Neuronal stem cell (in vitro differentiated cells): ENCODE measurements at regions not wholly inside any gene's neighbourhood (a gene's known extent, or its start where the extent isn't known, plus 50 kb on each side); places are given as distances from the start of the nearest gene placed in this dataset.

Experiments used
- DNase-seq: peaks from one replicate; pipeline ENCODE4 v3.0.0-alpha.2; 2013; ENCODE audit warnings: low spot score
- H2AFZ ChIP-seq: one replicate; pipeline ENCODE4 v1.6.1; 2013; ENCODE audit warnings: mild to moderate bottlenecking, low read length, inconsistent platforms
- H2AK5ac ChIP-seq: 2 replicates; pipeline ENCODE4 v1.6.1; 2013; ENCODE audit warnings: low read depth, mild to moderate bottlenecking, inconsistent platforms, low read length, moderate library complexity, mixed read lengths
- H2BK120ac ChIP-seq: 2 replicates; pipeline ENCODE4 v1.6.1; 2013; ENCODE audit warnings: low read depth, mild to moderate bottlenecking, inconsistent platforms, low read length, moderate library complexity, mixed read lengths
- H2BK12ac ChIP-seq: one replicate; pipeline ENCODE4 v1.6.1; 2013; ENCODE audit warnings: low read length, inconsistent platforms
- H2BK15ac ChIP-seq: 2 replicates; pipeline ENCODE4 v1.6.1; 2013; ENCODE audit warnings: mild to moderate bottlenecking, low read length, inconsistent platforms, mixed read lengths
- H2BK5ac ChIP-seq: one replicate; pipeline ENCODE4 v1.6.1; 2013; ENCODE audit warnings: inconsistent platforms, mild to moderate bottlenecking, low read length, moderate library complexity
- H3K14ac ChIP-seq: one replicate; pipeline ENCODE4 v1.6.1; 2013; ENCODE audit warnings: low read length, inconsistent platforms
- H3K18ac ChIP-seq: 2 replicates; pipeline ENCODE4 v1.6.1; 2013; ENCODE audit warnings: low read length, inconsistent platforms
- H3K23ac ChIP-seq: 2 replicates; pipeline ENCODE4 v1.6.1; 2013; ENCODE audit warnings: low read depth, mild to moderate bottlenecking, mixed read lengths, low read length, inconsistent platforms; ENCODE audit not compliant: poor library complexity
- H3K27ac ChIP-seq: replicated peaks from 3 replicates; pipeline ENCODE4 v1.5.1; 2013; ENCODE audit warnings: low read length, inconsistent platforms
- H3K27me3 ChIP-seq, 3 experiments: 2 replicates each; pipeline ENCODE4 v1.6.1; 2013; ENCODE audit warnings: low read length in 3 of 3, mild to moderate bottlenecking in 2 of 3, inconsistent platforms in 1 of 3, low read depth in 1 of 3, mixed read lengths in 1 of 3, moderate library complexity in 1 of 3; ENCODE audit not compliant: control insufficient read depth in 3 of 3, insufficient read depth in 3 of 3
- H3K36me3 ChIP-seq, 2 donors: replicated peaks in 1 of 2; 2 replicates each; pipeline ENCODE4 v1.6.1; 2013; ENCODE audit warnings: low read length in 2 of 2; ENCODE audit not compliant: control insufficient read depth in 2 of 2, insufficient read depth in 2 of 2
- H3K4ac ChIP-seq: 2 replicates; pipeline ENCODE4 v1.6.1; 2013; ENCODE audit warnings: inconsistent platforms, mild to moderate bottlenecking, low read length, moderate library complexity
- H3K4me1 ChIP-seq, 2 donors: 1 replicate in 1 of 2; 2 replicates in 1 of 2; pipeline ENCODE4 v1.6.1; 2013; ENCODE audit warnings: low read length in 2 of 2, low read depth in 1 of 2; ENCODE audit not compliant: control insufficient read depth in 2 of 2, insufficient read depth in 1 of 2
- H3K4me2 ChIP-seq: one replicate; pipeline ENCODE4 v1.6.1; 2013; ENCODE audit warnings: mild to moderate bottlenecking, low read length, inconsistent platforms; ENCODE audit not compliant: insufficient read depth, poor library complexity, severe bottlenecking
- H3K4me3 ChIP-seq, 2 donors: 2 replicates each; pipeline ENCODE4 v1.5.1; 2013; ENCODE audit warnings: low read length in 2 of 2, mild to moderate bottlenecking in 2 of 2, inconsistent platforms in 1 of 2, moderate library complexity in 1 of 2
- H3K79me1 ChIP-seq: one replicate; pipeline ENCODE4 v1.6.1; 2013; ENCODE audit warnings: low read depth, mild to moderate bottlenecking, inconsistent platforms, low read length, moderate library complexity
- H3K9ac ChIP-seq: one replicate; pipeline ENCODE4 v1.6.1; 2013; ENCODE audit warnings: mild to moderate bottlenecking, low read depth, low read length, inconsistent platforms; ENCODE audit not compliant: poor library complexity
- H3K9me3 ChIP-seq, 2 donors: replicated peaks in 1 of 2; 2 replicates each; pipeline versions ENCODE3 to v1.6.1; 2013; ENCODE audit warnings: low read length in 2 of 2, mild to moderate bottlenecking in 2 of 2, inconsistent platforms in 1 of 2, low read depth in 1 of 2, mixed read lengths in 1 of 2, moderate library complexity in 1 of 2; ENCODE audit not compliant: control insufficient read depth in 2 of 2, insufficient read depth in 1 of 2
- H4K8ac ChIP-seq: one replicate; pipeline ENCODE4 v1.6.1; 2013; ENCODE audit warnings: low read depth, mild to moderate bottlenecking, inconsistent platforms, low read length, moderate library complexity
- H4K91ac ChIP-seq: one replicate; pipeline ENCODE4 v1.6.1; 2013; ENCODE audit warnings: low read length, low read depth, mild to moderate bottlenecking, inconsistent platforms; ENCODE audit not compliant: poor library complexity
- WGBS, 2 donors: extraction: QIAGEN DNeasy Blood & Tissue Kit; methylation state at CpG; one replicate each; pipeline ENCODE4 v1.1.7; 2013; ENCODE audit warnings: missing lambda C conversion rate in 2 of 2, mixed read lengths in 1 of 2; ENCODE audit not compliant: insufficient read length in 2 of 2, insufficient replicate concordance in 1 of 2; ENCODE audit errors: extremely low coverage in 2 of 2; 5-methylcytosine and 5-hydroxymethylcytosine counted together

- Histone ChIP-seq H2BK12ac (no peak overlapping the region), H3K4ac (no peak overlapping the region), H3K27ac (no peak overlapping the region), H3K36me3 (no peaks in the 10 kb centered on the region), H3K14ac (no peak overlapping the region), H3K4me1 (no peaks in the 10 kb centered on the region), H4K91ac (no peak overlapping the region), H2AFZ (no peak overlapping the region), H2BK5ac (no peak overlapping the region), H3K9me3 (no peaks in the 10 kb centered on the region), H3K23ac (no peak overlapping the region), H3K4me2 (no peak overlapping the region), H2BK120ac (no peak overlapping the region), H3K79me1 (no peaks in the 10 kb centered on the region), H3K9ac (no peak overlapping the region), H3K27me3 (no peaks in the 10 kb centered on the region), H2BK15ac (no peak overlapping the region), H3K18ac (no peak overlapping the region), H2AK5ac (no peak overlapping the region), H3K4me3 (no peak overlapping the region), H4K8ac (no peak overlapping the region)
- WGBS, 2 donors: no CpG with 5 or more reads among the region's 3 CpGs
- DNase-seq: no peak
Measured at GRCh38 chr5:164728733-164729132, 1223.3 kb downstream of the MAT2B start.

GRCh38 chr5:164735334-164735733 is 1229.9 kb downstream of the MAT2B start:
- Histone ChIP-seq H3K79me1 (no peaks in the 10 kb centered on the region), H4K8ac (no peak overlapping the region), H3K27ac (no peak overlapping the region), H2AFZ (no peak overlapping the region), H2AK5ac (no peak overlapping the region), H3K23ac (no peak overlapping the region), H3K18ac (no peak overlapping the region), H2BK5ac (no peak overlapping the region), H2BK120ac (no peak overlapping the region), H3K27me3 (no peaks in the 10 kb centered on the region), H3K9me3 (no peaks in the 10 kb centered on the region), H3K9ac (no peak overlapping the region), H3K14ac (no peak overlapping the region), H3K4me3 (no peak overlapping the region), H4K91ac (no peak overlapping the region), H3K4me1 (no peaks in the 10 kb centered on the region), H3K36me3 (no peaks in the 10 kb centered on the region), H3K4me2 (no peak overlapping the region), H2BK15ac (no peak overlapping the region), H3K4ac (no peak overlapping the region), H2BK12ac (no peak overlapping the region)
- DNase-seq: no peak

GRCh38 chr5:164741376-164741775 is 1236.0 kb downstream of the MAT2B start:
- Histone ChIP-seq H3K9ac (no peak overlapping the region), H3K4me1 (peaks cover 0 to 3% of the 10 kb centered on the region in 2 donors), H3K9me3 (no peaks in the 10 kb centered on the region), H2AFZ (no peak overlapping the region), H3K36me3 (no peaks in the 10 kb centered on the region), H3K4me3 (no peak overlapping the region), H4K91ac (no peak overlapping the region), H4K8ac (no peak overlapping the region), H3K79me1 (no peaks in the 10 kb centered on the region), H2BK120ac (no peak overlapping the region), H2AK5ac (no peak overlapping the region), H2BK15ac (no peak overlapping the region), H3K4ac (no peak overlapping the region), H3K18ac (no peak overlapping the region), H3K14ac (no peak overlapping the region), H3K4me2 (no peak overlapping the region), H2BK5ac (no peak overlapping the region), H2BK12ac (no peak overlapping the region), H3K27me3 (no peaks in the 10 kb centered on the region), H3K23ac (no peak overlapping the region), H3K27ac (no peak overlapping the region)
- WGBS, 2 donors: no CpG with 5 or more reads among the region's 3 CpGs
- DNase-seq: no peak

- Histone ChIP-seq H3K4ac (no peak overlapping the region), H3K36me3 (no peaks in the 10 kb centered on the region), H2AFZ (no peak overlapping the region), H3K27me3 (no peaks in the 10 kb centered on the region), H3K4me1 (peaks cover 0 to 3% of the 10 kb centered on the region in 2 donors), H3K4me2 (no peak overlapping the region), H2BK120ac (no peak overlapping the region), H2BK12ac (no peak overlapping the region), H3K18ac (no peak overlapping the region), H4K91ac (no peak overlapping the region), H3K9ac (no peak overlapping the region), H3K27ac (no peak overlapping the region), H2AK5ac (no peak overlapping the region), H3K23ac (no peak overlapping the region), H3K4me3 (no peak overlapping the region), H2BK15ac (no peak overlapping the region), H3K79me1 (no peaks in the 10 kb centered on the region), H4K8ac (no peak overlapping the region), H3K14ac (no peak overlapping the region), H3K9me3 (no peaks in the 10 kb centered on the region), H2BK5ac (no peak overlapping the region)
- no CpG with 5 or more reads among the region's 5 CpGs for WGBS, 2 donors
- DNase-seq: no peak
Measured at GRCh38 chr5:164742025-164742424, 1236.6 kb downstream of the MAT2B start.
